BE2C (cell line): ENCODE measurements at regions not wholly inside any gene's neighbourhood (a gene's known extent, or its start where the extent isn't known, plus 50 kb on each side); places are given as distances from the start of the nearest gene placed in this dataset.

ENCODE experiments used
- DNase-seq: peaks from one replicate; pipeline ENCODE4 v3.0.0-alpha.2; 2020
- H3K27me3 ChIP-seq: fragments of 250-450 bp; sonication (Bioruptor Pico); 2 replicates; pipeline ENCODE4 v1.5.1; 2020; ENCODE audit warnings: mild to moderate bottlenecking
- H3K36me3 ChIP-seq: fragments of 250-450 bp; sonication (Bioruptor Pico); 2 replicates; pipeline ENCODE4 v1.5.1; 2020; ENCODE audit warnings: mild to moderate bottlenecking
- H3K4me1 ChIP-seq: fragments of 250-450 bp; sonication (Bioruptor Pico); 2 replicates; pipeline ENCODE4 v1.5.1; 2020
- H3K4me3 ChIP-seq: 2 replicates; pipeline ENCODE4 v1.5.1; 2011; ENCODE audit warnings: low read depth, low read length
- H3K9me3 ChIP-seq: fragments of 250-450 bp; sonication (Bioruptor Pico); 2 replicates; pipeline ENCODE4 v1.5.1; 2020
- TF ChIP-seq, protein P1 (sequence below): IDR thresholded peaks from 2 replicates; pipeline ENCODE4 v1.5.1; 2012; ENCODE audit warnings: mild to moderate bottlenecking, low read depth, low read length

DNA sequence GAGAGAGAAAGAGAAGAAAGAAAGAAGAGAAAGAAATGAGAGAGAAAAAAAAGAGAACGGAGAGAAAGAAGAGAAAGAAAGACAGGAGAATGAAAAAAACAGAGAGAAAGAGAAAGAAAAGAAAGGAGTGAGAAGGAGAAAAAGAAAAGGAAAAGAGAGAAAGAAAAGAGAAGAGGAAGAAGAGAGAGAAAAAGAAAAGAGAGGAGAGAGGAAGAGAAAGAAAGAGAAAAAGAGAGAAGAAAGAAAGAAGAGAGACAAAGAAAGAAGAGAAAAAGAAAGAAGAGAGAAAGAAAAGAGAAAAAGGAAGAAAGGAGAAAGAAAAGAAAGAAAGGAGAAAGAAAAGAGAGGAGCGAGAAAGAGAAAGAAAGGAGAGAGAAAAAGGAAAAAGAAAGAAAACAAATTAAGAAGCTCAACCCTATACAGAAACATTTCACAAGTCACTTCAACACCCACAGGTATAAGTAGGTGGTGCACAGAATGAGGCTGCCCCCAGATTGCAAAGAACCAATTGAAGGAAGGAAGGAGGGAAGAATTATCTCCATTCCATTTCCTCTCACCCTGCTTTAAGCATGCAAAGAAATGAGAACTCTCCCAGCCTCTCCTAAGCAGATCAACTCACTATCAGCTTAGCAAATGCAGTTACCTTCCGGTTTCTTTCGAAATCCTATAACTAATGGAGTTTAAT lies 98.8 kb upstream of the CACNA1A start:
- no peaks in the 10 kb centered on the region for H3K9me3 ChIP-seq
- no peak for DNase-seq
- no peaks in the 10 kb centered on the region for H3K4me1 ChIP-seq
- H3K36me3 ChIP-seq, result no peaks in the 10 kb centered on the region
- no peak overlapping the region for H3K4me3 ChIP-seq
- TF ChIP-seq, protein P1, sequence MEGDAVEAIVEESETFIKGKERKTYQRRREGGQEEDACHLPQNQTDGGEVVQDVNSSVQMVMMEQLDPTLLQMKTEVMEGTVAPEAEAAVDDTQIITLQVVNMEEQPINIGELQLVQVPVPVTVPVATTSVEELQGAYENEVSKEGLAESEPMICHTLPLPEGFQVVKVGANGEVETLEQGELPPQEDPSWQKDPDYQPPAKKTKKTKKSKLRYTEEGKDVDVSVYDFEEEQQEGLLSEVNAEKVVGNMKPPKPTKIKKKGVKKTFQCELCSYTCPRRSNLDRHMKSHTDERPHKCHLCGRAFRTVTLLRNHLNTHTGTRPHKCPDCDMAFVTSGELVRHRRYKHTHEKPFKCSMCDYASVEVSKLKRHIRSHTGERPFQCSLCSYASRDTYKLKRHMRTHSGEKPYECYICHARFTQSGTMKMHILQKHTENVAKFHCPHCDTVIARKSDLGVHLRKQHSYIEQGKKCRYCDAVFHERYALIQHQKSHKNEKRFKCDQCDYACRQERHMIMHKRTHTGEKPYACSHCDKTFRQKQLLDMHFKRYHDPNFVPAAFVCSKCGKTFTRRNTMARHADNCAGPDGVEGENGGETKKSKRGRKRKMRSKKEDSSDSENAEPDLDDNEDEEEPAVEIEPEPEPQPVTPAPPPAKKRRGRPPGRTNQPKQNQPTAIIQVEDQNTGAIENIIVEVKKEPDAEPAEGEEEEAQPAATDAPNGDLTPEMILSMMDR, result no peak
- no peaks in the 10 kb centered on the region for H3K27me3 ChIP-seq

DNA sequence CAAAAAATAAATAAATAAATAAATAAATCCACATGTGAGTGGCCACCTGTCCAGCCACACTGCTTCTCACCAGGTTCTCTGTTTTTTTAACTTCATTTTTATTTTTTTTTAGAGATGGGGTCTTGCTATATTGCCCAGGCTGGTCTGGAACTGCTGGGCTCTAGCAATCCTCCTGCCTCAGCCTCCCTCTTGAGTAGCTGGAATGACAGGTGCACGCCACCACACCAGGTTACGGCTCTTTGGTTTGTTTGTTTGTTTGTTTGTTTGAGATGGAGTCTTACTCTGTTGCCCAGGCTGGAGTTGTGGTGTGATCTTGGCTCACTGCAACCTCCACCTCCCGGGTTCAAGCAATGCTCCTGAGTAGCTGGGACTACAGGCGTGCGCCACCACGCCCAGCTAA lies 94.5 kb upstream of the CACNA1A start:
- Histone ChIP-seq H3K4me3 (no peak overlapping the region), H3K36me3 (no peaks in the 10 kb centered on the region), H3K9me3 (no peaks in the 10 kb centered on the region), H3K4me1 (no peaks in the 10 kb centered on the region), H3K27me3 (peaks cover 7% of the 10 kb centered on the region; the same call in 1 of the 2 replicates)
- no peak for DNase-seq
- TF ChIP-seq, protein P1, result no peak

DNA sequence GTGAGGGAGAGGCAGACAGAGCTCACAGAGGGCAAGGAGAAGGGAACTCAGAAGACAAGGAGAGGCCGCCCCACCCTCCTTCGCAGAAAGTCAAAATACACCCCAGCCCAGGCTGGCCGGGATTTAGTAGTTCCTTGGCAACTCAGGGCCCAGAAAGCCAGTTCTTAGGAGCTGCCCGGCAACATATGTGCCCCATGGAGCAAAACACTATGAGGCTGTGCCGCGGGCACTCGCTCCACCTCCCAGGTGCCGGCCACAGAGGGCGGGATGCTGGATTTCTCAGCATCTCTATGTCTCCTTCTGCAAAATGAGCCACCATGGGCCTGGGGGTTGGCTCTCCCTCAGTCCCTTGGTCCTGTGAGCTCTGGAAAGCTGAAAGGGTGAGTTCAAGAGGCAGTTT lies 93.8 kb upstream of the CACNA1A start:
- H3K9me3 ChIP-seq, result no peaks in the 10 kb centered on the region
- H3K36me3 ChIP-seq, result no peaks in the 10 kb centered on the region
- peaks cover 7% of the 10 kb centered on the region; the same call in 1 of the 2 replicates for H3K27me3 ChIP-seq
- TF ChIP-seq, protein P1, result no peak
- no peak for DNase-seq
- no peak overlapping the region for H3K4me3 ChIP-seq
- H3K4me1 ChIP-seq, result no peaks in the 10 kb centered on the region

DNA sequence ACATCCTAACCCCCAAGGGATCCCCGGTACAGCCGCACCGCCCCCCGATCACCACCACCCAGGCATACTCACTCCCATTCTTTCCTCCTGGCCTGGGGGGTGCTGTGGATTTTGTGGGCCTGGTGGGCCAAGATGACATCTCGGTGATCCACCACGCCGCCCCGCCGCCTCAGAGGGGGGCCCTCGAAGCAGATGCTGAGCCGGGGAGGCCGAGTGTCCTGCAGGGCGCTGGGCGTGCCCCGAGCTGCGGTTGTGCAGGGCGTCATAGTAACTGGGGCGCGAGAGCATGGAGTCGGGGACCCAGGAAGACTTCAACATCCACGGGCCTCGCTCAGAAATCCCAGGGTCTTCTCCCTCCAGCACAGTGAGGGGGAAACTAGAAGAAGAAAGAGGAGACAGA lies 93.4 kb upstream of the CACNA1A start:
- no peaks in the 10 kb centered on the region for H3K36me3 ChIP-seq
- no peak for DNase-seq
- H3K4me1 ChIP-seq, result no peaks in the 10 kb centered on the region
- H3K9me3 ChIP-seq, result no peaks in the 10 kb centered on the region
- H3K27me3 ChIP-seq, result peaks cover 7% of the 10 kb centered on the region; the same call in 1 of the 2 replicates
- TF ChIP-seq, protein P1, result no peak
- no peak overlapping the region for H3K4me3 ChIP-seq

DNA sequence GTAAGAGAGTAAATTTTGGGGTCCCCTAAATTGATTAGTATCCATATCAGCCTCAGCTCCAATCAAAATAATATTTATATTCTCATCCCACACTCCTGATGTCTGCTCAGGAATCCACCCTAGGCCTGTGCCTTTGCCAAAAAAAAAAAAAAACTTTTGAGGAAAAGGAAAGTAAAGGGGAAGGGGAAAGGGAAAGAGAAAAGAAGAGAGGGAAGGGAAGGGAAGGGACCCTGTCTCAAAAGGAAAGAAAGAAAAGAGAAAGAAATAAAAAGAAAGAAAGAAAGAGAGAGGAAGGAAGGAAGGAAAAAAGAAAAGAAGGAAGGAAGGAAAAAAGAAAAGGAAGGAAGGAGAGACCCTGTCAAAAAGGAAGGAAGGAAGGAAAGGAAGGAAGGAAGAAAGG lies 91.8 kb upstream of the CACNA1A start:
- TF ChIP-seq, protein P1, result no peak
- H3K36me3 ChIP-seq, result no peaks in the 10 kb centered on the region
- H3K4me3 ChIP-seq, result no peak overlapping the region
- no peaks in the 10 kb centered on the region for H3K4me1 ChIP-seq
- DNase-seq, result no peak
- H3K27me3 ChIP-seq, result peaks cover 7% of the 10 kb centered on the region; the same call in 1 of the 2 replicates
- H3K9me3 ChIP-seq, result no peaks in the 10 kb centered on the region

DNA sequence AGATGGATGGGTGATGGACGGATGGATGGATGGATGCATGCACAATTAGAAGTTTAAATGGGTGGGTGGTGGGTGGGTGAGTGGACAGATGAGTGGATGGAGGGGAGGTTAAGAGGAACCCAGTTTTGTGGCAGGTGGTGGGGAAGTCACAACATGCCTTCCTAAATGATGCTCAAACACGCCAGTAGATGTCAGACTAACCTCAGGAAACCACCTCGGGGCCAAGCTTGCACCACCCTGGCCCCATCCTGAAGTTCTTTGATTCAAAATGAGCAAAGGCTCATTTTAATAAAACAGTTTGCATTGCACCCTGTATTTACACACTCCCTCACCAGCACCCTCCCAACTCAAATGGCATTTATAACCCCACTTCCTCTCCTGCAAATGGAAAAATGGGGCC lies 91.4 kb upstream of the CACNA1A start:
- peaks cover 7% of the 10 kb centered on the region; the same call in 1 of the 2 replicates for H3K27me3 ChIP-seq
- H3K4me1 ChIP-seq, result no peaks in the 10 kb centered on the region
- peak; percentile 50 for DNase-seq
- TF ChIP-seq, protein P1, result peak; percentile 67
- no peaks in the 10 kb centered on the region for H3K36me3 ChIP-seq
- no peak overlapping the region for H3K4me3 ChIP-seq
- no peaks in the 10 kb centered on the region for H3K9me3 ChIP-seq
